GM19452 (cell line): ENCODE measurements at regions not wholly inside any gene's neighbourhood (a gene's known extent, or its start where the extent isn't known, plus 50 kb on each side); places are given as distances from the start of the nearest gene placed in this dataset.
"Not testable (repeated sequence)": the region's sequence is repeated elsewhere in the genome, so short reads cannot be mapped to it uniquely, and the experiment has no call there.

ENCODE experiments used
- ATAC-seq: cut with Tn5 transposase; IDR thresholded peaks from one replicate; pipeline ENCODE4 v1.9.1; 2021; ENCODE audit not compliant: unreplicated experiment

- ATAC-seq: no peak
Measured at GRCh38 chr6:84897988-84898594, 133.7 kb upstream of the TBX18 start.

GRCh38 chr6:84897011-84897410 is 132.6 kb upstream of the TBX18 start:
- no peak for ATAC-seq

DNA sequence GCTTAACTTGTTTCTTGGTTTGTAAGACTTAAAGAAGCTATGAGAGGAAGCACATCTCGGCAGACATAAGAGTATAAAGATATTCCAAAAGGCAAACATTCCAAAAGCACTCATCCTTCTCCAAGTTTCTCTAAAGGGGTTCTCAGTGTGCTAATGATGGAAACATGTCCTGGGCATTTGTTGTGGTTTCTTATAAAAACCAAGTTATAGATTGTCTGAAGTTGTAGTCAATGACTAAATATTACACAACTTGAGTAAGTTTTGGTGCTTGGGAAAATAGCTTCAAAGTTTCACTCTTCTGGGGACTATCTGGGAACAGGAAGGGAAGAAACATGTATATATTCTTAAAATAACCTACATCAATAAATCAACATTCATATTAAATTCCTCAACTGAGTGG is 128.3 kb upstream of the TBX18 start:
- no peak for ATAC-seq

GRCh38 chr6:84882768-84883766 is 118.7 kb upstream of the TBX18 start:
- ATAC-seq: no peak

GRCh38 chr6:84879385-84879784 is 115.0 kb upstream of the TBX18 start:
- ATAC-seq: not testable (repeated sequence)

DNA sequence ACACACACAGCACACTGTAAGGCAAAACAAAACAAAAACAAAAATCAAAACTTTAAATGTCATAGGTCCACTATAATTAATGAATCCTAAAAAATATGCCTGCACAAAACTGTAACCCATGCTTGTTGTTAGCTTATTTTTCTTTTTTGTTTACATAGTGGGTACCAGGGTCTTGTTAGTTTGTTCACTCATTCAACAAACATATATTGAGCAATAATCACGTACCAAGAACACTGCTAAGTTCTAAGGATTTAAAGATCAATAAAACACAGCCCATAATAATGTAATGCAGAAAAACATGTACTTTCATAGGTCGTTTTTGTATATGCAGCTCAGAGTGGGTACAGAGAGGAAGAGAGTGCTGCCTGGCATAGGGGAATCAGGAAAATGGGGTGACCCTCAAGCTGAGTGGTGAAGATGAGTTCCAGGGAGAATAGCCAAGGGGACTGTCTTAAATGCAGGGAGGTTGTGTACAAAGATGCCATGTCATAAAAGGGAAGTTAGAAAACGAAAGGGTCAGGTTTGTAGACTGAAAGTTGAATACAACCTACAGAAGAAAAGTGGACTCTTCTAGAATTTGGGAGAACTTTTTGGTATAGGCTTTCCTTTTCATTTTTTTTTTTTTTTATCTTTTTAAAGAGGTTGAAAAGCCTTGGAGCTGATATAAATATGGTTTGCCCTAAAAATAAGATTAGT is 113.3 kb upstream of the TBX18 start:
- ATAC-seq: no peak

DNA sequence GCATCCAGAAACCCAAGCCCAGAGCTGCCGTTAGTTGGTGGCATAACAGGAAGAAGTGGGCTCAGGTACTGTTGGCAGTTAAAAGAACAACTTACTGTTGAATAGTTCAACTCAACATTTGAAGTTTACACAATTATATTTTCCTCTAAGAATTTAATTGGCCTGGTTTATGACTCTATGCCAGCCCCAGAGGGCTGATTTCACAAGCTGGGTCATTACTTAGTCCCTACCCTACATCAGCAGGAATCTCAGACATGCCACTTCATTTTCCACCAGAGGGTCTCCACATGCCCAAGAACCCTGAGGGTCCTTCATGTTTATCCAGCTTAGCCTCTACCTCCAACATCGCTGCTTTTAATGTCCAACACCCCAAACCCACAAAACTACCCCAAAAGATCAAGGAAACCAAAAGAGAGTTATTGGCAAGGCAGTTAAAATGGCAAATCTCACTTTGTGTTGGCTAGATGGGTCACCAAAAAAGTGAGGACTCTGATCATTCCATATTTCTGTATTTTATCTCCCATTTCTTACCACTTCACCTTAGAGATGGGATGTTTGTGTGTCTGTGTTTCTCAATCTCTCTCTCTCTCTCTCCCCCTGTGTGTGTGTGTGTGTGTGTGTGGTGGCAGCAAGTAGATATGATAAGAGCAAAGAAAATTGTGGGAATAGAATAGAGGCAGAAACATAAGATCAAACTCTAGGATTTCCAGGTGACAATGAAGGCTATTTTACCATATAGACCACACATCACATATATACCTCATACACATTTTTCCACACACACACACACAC is 112.5 kb upstream of the TBX18 start:
- ATAC-seq: no peak

DNA sequence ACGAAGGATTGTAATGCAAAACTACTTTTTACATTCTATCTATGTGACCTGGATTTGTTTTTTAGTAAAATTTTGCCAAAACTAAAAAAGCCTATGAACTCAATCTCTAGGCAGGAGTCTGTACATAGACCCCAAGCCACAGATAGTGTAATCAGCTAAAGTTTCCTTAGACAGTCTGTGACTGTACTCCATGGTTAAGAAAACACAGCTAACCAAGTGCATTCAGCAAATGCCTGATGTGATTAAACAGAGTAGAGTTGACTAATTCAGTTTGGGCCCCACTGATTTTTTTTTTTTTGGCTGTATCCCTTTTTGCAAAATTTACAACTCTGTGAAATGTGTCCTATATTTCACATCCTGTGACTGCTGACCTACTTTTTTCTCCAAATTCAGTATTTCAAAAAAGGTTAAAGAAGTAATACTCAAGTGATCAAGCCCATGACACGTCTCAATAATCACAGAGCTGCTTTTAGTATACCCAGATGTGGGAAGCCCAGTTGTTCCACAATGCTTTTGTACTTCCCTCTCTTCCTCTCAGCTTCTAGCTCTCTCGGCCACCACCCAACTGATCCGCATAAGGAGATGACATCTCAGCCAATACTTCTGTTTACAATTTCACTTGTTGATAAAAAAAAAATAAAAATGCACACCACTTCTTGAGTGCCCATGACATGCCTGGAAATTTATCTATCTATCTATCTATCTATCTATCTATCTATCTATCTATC is 108.8 kb upstream of the TBX18 start:
- ATAC-seq: no peak

DNA sequence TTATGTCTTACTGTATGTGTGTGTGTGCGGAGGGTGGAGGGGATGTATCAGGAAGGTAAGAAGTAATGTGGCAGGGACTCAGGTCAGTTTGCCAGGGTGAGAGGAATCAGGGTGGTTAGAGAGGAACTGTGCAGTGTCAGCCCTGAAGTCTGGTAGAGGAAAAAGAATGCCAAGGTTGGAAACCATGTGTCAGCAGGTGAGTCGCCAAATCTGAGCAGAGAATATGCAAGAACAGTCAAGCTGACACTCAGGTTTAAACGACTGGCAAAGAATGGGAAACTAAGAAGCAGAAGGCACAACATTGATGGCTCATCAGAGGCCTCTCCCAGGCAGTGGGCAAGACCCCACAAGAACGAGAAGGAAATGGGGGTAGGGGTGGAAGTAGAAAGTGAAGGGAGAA is 107.5 kb upstream of the TBX18 start:
- no peak for ATAC-seq

- no peak for ATAC-seq
Measured at GRCh38 chr6:84870672-84871071, 106.3 kb upstream of the TBX18 start.

GRCh38 chr6:84868149-84868548 is 103.8 kb upstream of the TBX18 start:
- ATAC-seq: no peak

DNA sequence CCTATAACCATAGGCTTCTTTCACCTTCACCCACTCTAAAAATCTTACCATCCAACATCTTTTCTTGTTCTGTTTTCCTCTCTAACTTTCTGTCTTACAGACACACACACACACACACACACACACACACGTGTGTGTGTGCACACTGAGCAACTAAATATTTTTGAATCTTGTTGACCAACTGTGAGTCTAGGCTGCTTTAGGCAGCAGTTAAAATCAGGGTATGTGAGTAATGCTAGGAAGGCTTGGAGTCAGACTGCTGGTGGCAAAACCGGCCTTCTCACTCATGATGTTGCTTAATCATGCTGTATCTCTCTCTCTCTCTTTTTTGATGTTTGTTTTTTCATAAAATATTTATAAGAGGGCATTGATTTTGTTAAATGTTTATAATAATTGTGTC is 103.1 kb upstream of the TBX18 start:
- ATAC-seq: no peak

DNA sequence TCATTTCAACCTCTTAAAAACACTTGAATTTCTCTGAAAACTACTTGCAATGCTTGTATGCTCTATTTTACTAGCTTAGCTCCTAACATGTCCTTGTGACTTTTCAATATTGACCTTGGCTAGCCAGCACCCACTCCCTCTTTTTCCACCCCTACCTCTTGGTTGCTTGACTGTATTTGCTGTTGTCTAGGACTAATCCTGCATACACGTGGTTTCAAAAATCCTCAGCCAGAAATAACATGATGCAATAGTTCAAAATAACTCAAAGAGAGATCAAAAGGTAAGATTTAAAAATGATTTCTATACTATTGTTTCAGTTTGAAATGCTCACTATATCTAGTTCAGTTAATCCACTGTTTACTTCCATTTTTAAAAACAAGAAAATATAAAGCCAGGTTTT is 102.3 kb upstream of the TBX18 start:
- ATAC-seq: no peak

GRCh38 chr6:84865372-84865771 is 101.0 kb upstream of the TBX18 start:
- ATAC-seq: not testable (repeated sequence)

GRCh38 chr6:84862843-84863242 is 98.4 kb upstream of the TBX18 start:
- ATAC-seq: no peak

- ATAC-seq: no peak
Measured at GRCh38 chr6:84860920-84861319, 96.5 kb upstream of the TBX18 start.

DNA sequence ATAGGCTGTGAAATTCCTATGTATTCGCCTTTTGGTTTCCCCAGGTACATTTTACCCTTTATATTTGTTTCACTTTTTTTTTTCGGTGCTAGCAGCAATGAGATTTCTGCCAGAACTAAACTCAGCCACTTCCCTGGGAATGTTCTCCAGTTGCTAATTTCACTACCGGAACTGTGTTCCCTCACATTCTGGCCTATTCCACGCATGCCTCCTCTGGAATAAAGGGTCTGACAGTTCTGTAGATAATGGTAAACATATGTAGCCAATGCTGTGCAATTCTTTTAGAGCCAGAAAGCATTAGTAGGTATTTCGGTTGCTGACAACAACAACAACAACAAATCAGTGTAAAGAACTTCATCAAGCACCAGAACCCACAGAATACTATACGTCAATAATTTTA is 96.1 kb upstream of the TBX18 start:
- ATAC-seq: no peak

DNA sequence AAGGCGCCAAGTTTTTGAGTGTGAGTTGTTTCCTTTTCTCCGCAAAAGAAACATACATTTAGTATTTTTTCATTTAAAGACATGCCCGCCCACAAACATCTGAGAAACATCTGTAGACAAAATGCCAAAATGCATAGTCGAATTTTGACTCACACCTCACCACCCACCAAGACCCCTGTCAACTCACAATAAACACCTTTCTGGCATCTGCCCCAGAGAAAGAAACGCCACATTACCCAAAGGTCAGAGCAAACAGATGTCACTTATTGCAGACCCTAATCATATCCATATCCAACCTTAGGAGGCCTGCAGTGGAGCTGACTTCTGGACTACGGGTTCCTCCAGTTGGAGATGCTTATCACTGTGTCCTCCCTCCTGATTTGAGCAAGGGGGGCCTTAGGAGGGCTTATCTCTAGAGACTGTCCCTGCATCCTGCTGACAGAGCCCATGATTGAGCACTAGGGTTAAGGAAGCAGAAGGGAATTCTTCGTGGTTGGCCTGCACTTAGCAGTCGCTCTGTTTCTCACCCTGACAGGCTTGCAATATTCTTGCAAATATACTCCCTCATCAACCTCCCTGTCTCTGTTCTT is 90.5 kb upstream of the TBX18 start:
- no peak for ATAC-seq

DNA sequence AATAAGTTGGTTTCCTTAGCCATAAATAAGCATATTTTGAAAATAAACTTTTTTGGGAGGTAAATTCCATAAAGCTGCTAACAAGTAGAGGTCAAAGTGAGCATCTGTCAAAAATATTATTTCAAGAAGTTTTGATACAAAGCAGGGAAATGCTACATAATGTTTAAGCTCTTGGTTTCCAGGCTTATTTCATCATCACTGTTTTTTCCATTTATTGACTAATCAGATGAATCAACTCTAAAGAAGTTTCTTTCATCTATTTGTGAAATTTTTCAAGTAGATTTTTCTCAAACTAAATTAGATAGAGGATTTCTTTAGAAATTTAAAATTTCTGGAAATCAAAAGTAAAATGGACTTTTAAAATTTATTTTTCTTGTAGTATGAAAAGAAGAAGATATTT is 89.5 kb upstream of the TBX18 start:
- ATAC-seq: no peak

- no peak for ATAC-seq
Measured at GRCh38 chr6:84848960-84849359, 84.6 kb upstream of the TBX18 start.
